Right lobe of liver (tissue), 6 donors: ENCODE measurements at regions not wholly inside any gene's neighbourhood (a gene's known extent, or its start where the extent isn't known, plus 50 kb on each side); places are given as distances from the start of the nearest gene placed in this dataset.

Experiments
- ATAC-seq, 4 donors: fragments of 200-7000 bp; cut with Tn5 transposase; one replicate each; pipeline ENCODE4 v1.9.1; 2020; ENCODE audit warnings: mild to moderate bottlenecking in 4 of 4, moderate library complexity in 4 of 4
- DNase-seq, 3 donors: peaks; one replicate each; pipeline ENCODE4 v3.0.0-alpha.2; 2020
- H3K27ac ChIP-seq, 3 donors: fragments of 200-600 bp; one replicate each; pipeline ENCODE4 v1.8.0; 2022
- H3K27me3 ChIP-seq, 2 donors: fragments of 200-600 bp; one replicate each; pipeline ENCODE4 v1.8.0; 2022
- H3K36me3 ChIP-seq, 4 donors: fragments of 200-600 bp; sonication (generic) in 1 of 4; one replicate each; pipeline versions ENCODE4 v1.5.1 to v1.8.0; 2017 to 2022; ENCODE audit warnings: control low read depth in 1 of 4
- H3K4me1 ChIP-seq, 4 donors: fragments of 200-600 bp; sonication (generic) in 1 of 4; one replicate each; pipeline versions ENCODE4 v1.5.1 to v1.8.0; 2017 to 2022; ENCODE audit warnings: control low read depth in 1 of 4
- H3K4me3 ChIP-seq, 3 donors: fragments of 200-600 bp; one replicate each; pipeline ENCODE4 v1.8.0; 2022
- H3K9me3 ChIP-seq, 4 donors: fragments of 200-600 bp; sonication (generic) in 1 of 4; one replicate each; pipeline versions ENCODE4 v1.5.1 to v1.8.0; 2017 to 2022; ENCODE audit warnings: control low read depth in 1 of 4
- POLR2A ChIP-seq: fragments of 450-650 bp; IDR thresholded peaks from one replicate; pipeline ENCODE4 v1.6.1; 2017; ENCODE audit warnings: antibody characterized with exemption, mild to moderate bottlenecking
- WGBS: methylation state at CpG from one replicate; pipeline ENCODE4 v1.1.6; 2018; ENCODE audit warnings: low coverage, low lambda C conversion rate; ENCODE audit not compliant: insufficient coverage; ENCODE audit errors: missing lambda C conversion rate; 5-methylcytosine and 5-hydroxymethylcytosine counted together
- intact Hi-C, 2 donors: fragments of 100-400 bp; cut with DNase I; formaldehyde crosslinking; loops; one replicate each; pipeline versions ENCODE4 v1.11.2 to v1.14.1; 2022
- TF ChIP-seq, protein P1 (sequence below), 4 donors: fragments of 200-600 bp in 3 of 4; fragments of 450-650 bp in 1 of 4; IDR thresholded peaks; one replicate each; pipeline versions ENCODE4 v1.5.1 to v1.8.0; 2016 to 2022; ENCODE audit warnings: antibody characterized with exemption in 4 of 4, mild to moderate bottlenecking in 2 of 4
- donor health status: DM: no; HTN: yes; CAD: no.
- donor health status: DM: no; HTN: no; CAD: no.
- donor health status: DM: no; HTN: no; CAD: no.
- donor health status: DM: no; HTN: yes; CAD: no.
- donor health status: DM: no; HTN: yes; CAD: no.

DNA sequence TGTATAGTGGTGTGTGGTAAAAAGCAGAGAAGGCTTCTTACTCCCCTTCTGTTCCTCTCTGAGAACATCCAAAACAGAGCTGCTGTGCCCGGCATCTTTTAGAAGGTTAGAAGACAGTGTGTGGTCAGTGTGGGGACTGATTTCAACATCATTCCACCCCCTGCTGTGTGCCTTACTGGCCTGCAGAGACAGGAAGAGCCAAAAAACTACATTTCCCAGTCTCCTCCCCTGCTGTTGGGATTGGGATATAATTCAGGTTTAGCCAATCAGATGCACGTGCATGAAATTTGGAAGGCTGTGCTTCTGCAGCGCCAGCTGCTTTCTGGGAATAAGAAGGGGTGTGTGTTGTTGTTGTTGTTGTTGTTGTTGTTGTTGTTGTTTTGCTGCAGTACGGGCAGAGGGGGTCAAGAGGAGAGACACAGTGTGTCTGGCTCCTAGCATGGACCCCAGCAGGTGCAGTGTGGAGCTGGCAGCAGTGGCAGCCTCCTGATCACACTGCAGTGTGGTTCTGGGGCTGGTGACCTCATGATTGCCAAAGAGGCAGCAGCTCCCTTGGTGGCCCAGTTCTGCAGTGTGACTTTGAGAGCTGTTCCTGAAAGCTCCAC is 74.7 kb downstream of the MRPL14 start:
- WGBS, result 46% methylated on average over 3 of the region's 4 CpGs
- no peaks in the 10 kb centered on the region for H3K27me3 ChIP-seq
- TF ChIP-seq, protein P1, sequence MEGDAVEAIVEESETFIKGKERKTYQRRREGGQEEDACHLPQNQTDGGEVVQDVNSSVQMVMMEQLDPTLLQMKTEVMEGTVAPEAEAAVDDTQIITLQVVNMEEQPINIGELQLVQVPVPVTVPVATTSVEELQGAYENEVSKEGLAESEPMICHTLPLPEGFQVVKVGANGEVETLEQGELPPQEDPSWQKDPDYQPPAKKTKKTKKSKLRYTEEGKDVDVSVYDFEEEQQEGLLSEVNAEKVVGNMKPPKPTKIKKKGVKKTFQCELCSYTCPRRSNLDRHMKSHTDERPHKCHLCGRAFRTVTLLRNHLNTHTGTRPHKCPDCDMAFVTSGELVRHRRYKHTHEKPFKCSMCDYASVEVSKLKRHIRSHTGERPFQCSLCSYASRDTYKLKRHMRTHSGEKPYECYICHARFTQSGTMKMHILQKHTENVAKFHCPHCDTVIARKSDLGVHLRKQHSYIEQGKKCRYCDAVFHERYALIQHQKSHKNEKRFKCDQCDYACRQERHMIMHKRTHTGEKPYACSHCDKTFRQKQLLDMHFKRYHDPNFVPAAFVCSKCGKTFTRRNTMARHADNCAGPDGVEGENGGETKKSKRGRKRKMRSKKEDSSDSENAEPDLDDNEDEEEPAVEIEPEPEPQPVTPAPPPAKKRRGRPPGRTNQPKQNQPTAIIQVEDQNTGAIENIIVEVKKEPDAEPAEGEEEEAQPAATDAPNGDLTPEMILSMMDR (IDR thresholded peaks at IDR 0.05), result peak in 1 of 4 donors; percentile 19
- no peak for TF ChIP-seq POLR2A
- ATAC-seq (peak; percentile 31 to 69 (median 48)), DNase-seq (peak in 2 of 3 donors; percentile 48 to 58)
- no peak overlapping the region for H3K4me3 ChIP-seq
- no peaks in the 10 kb centered on the region for H3K4me1 ChIP-seq
- no peaks in the 10 kb centered on the region for H3K36me3 ChIP-seq
- H3K27ac ChIP-seq, result peak overlapping the region in 1 of 3 donors; percentile 29
- intact Hi-C loops, result no loop called here
- H3K9me3 ChIP-seq, result no peaks in the 10 kb centered on the region

DNA sequence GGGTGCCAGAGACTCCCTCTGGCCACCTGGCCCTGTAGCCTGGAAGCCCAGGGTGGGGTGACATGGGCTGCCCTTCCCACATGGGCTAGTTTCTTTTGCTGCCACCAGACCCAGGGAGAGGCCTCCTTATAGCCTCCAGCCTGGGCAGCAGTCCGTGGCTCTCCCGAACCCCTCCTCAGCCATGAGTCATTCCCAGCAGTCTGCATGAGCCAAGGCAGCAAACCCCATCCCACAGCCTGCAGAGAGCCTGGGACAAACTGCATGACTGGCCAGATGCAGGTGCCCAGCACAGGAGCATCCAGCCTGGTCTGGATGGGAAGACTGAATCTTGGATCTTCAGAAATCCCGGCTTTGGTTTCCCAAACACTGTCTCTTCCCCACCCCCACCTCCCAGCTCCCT is 75.7 kb downstream of the MRPL14 start:
- no peak for TF ChIP-seq POLR2A
- TF ChIP-seq, protein P1 (IDR thresholded peaks at IDR 0.05), result no peak
- no peak overlapping the region for H3K4me3 ChIP-seq
- no peaks in the 10 kb centered on the region for H3K9me3 ChIP-seq
- intact Hi-C loops, result no loop called here
- no peaks in the 10 kb centered on the region for H3K36me3 ChIP-seq
- H3K27ac ChIP-seq, result no peak overlapping the region
- no peak for ATAC-seq
- no CpG with 5 or more reads among the region's 3 CpGs for WGBS
- H3K4me1 ChIP-seq, result no peaks in the 10 kb centered on the region
- DNase-seq, result no peak
- H3K27me3 ChIP-seq, result no peaks in the 10 kb centered on the region

DNA sequence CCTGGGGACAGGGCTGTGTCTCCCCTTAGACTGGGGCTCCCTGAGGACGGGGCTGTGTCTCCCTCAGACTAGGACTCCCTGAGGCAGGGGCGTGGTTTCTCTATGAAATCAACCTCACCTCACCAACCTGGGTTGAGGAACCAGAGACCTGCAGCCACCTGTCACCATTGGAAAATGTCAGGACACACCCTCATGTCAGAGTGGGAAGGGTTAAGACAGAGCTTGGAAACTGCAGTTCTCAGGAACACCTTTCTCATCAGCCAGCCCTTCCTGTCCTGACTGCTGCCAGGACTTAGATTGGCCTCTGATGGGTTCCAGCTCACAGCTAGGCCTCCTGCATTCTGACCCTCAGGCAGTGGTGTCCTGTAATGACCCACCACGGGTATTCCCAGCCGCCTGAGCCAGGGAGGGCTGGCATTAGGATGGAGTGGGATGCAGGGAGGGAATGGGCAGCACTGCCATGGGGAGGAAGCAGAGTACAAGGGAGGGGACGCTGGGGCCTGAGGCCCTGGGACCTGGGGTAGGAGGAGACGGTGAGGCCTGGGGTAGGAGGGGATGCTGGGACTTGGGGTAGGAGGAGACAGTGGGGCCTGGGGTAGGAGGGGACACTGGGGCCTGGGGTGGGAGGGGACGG is 76.3 kb downstream of the MRPL14 start:
- Histone ChIP-seq H3K36me3 (no peaks in the 10 kb centered on the region), H3K27me3 (no peaks in the 10 kb centered on the region), H3K4me3 (no peak overlapping the region), H3K27ac (no peak overlapping the region), H3K4me1 (no peaks in the 10 kb centered on the region), H3K9me3 (no peaks in the 10 kb centered on the region)
- DNase-seq (peak in 2 of 3 donors; percentile 14 to 36), ATAC-seq (no peak)
- TF ChIP-seq POLR2A, result no peak
- TF ChIP-seq, protein P1 (IDR thresholded peaks at IDR 0.05), result no peak
- WGBS, result 81% methylated on average over 4 of the region's 7 CpGs
- intact Hi-C loops, result no loop called here

DNA sequence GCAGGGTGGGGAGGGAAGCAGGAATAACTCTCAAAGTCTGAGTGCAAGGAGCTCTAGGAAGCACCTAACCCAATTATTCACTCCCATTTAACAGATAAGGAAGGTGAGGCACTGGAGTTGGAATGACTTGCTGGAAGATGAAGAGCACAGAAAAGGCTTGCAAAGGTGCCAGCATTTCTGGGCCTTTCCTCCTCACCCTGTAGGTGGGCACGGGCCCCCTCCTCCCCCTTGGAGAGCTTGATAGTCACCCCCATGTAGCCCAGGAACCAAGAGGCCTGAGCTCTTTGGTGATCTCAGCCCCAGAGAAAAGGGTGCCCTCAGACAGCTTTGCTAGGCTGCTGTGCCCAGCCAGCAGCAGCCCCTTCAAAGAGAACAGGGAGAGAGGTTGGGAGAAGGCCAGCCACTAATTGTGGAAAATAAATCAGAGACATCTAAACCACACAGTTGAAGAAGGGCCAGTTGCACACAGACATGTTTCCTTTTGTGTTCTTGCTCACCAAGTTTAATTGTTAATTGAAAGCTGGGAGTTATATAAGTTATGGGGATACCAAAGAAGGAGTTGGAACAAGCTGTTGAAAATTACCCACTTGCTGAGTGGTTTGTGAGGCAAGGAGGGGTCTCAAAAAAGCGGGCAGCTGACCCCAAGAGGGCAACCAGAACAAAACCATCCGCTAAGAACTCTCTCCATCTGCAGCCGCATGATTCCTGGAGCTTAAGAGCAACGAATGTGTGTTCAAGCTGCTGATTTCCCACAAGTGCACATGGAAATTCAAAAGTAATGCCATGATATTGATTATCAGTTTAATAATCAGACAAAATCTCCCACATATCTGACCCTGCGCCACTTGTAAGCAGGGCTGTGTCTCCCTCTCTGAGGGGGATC is 77.0 kb downstream of the MRPL14 start:
- no peaks in the 10 kb centered on the region for H3K27me3 ChIP-seq
- H3K36me3 ChIP-seq, result no peaks in the 10 kb centered on the region
- H3K4me3 ChIP-seq, result no peak overlapping the region
- 13% methylated on average over 1 of the region's 6 CpGs for WGBS
- ATAC-seq (no peak), DNase-seq (peak in 2 of 3 donors; percentile 9 to 10)
- intact Hi-C loops, result no loop called here
- H3K9me3 ChIP-seq, result no peaks in the 10 kb centered on the region
- no peak for TF ChIP-seq POLR2A
- TF ChIP-seq, protein P1 (IDR thresholded peaks at IDR 0.05), result no peak
- no peak overlapping the region for H3K27ac ChIP-seq
- H3K4me1 ChIP-seq, result no peaks in the 10 kb centered on the region
